ENCODE measurements at regions not wholly inside any gene's neighbourhood (a gene's known extent, or its start where the extent isn't known, plus 50 kb on each side); places are given as distances from the start of the nearest gene placed in this dataset.

- no peak for TF ChIP-seq CTCF (IDR thresholded peaks at IDR 0.05; ENCODE audit: low read depth, low read length)
- Histone ChIP-seq H3K27ac (no peak overlapping the region), H3K9me3 (ENCODE audit: severe bottlenecking) (no peaks in the 10 kb centered on the region), H3K4me3 (ENCODE audit: low read depth, low read length) (no peak overlapping the region), H3K36me3 (no peaks in the 10 kb centered on the region), H3K27me3 (ENCODE audit: insufficient read depth, low read depth, severe bottlenecking) (no peaks in the 10 kb centered on the region)
- DNase-seq: no peak
Observed at GRCh38 chr13:64061649-64062048, 2646.0 kb upstream of the PCDH20 start.

- DNase-seq: no peak
- TF ChIP-seq CTCF (IDR thresholded peaks at IDR 0.05; ENCODE audit: low read depth, low read length): no peak
Observed at GRCh38 chr13:64057372-64058020, 2641.8 kb upstream of the PCDH20 start.

GRCh38 chr13:64054321-64054720 lies 2638.7 kb upstream of the PCDH20 start:
- Histone ChIP-seq H3K9me3 (ENCODE audit: severe bottlenecking) (no peaks in the 10 kb centered on the region), H3K36me3 (no peaks in the 10 kb centered on the region), H3K4me3 (ENCODE audit: low read depth, low read length) (no peak overlapping the region), H3K27me3 (ENCODE audit: insufficient read depth, low read depth, severe bottlenecking) (no peaks in the 10 kb centered on the region), H3K27ac (no peak overlapping the region)
- DNase-seq: no peak
- no peak for TF ChIP-seq CTCF (IDR thresholded peaks at IDR 0.05; ENCODE audit: low read depth, low read length)

More at GRCh38 chr13:64057372-64058020, 2641.8 kb upstream of the PCDH20 start:
- Histone ChIP-seq H3K27me3 (ENCODE audit: insufficient read depth, low read depth, severe bottlenecking) (no peaks in the 10 kb centered on the region), H3K4me3 (ENCODE audit: low read depth, low read length) (no peak overlapping the region), H3K27ac (no peak overlapping the region), H3K36me3 (no peaks in the 10 kb centered on the region), H3K9me3 (ENCODE audit: severe bottlenecking) (no peaks in the 10 kb centered on the region)

GRCh38 chr13:64052521-64052920 lies 2636.9 kb upstream of the PCDH20 start:
- Histone ChIP-seq H3K27me3 (ENCODE audit: insufficient read depth, low read depth, severe bottlenecking) (no peaks in the 10 kb centered on the region), H3K9me3 (ENCODE audit: severe bottlenecking) (no peaks in the 10 kb centered on the region)
- DNase-seq: no peak

GRCh38 chr13:64051278-64051677 lies 2635.6 kb upstream of the PCDH20 start:
- TF ChIP-seq CTCF (IDR thresholded peaks at IDR 0.05; ENCODE audit: low read depth, low read length): no peak
- H3K27me3 ChIP-seq (ENCODE audit: insufficient read depth, low read depth, severe bottlenecking): no peaks in the 10 kb centered on the region
- no peak for DNase-seq
- H3K36me3 ChIP-seq: no peaks in the 10 kb centered on the region
- no peak overlapping the region for H3K4me3 ChIP-seq (ENCODE audit: low read depth, low read length)
- no peak overlapping the region for H3K27ac ChIP-seq
- no peaks in the 10 kb centered on the region for H3K9me3 ChIP-seq (ENCODE audit: severe bottlenecking)

More at GRCh38 chr13:64052521-64052920, 2636.9 kb upstream of the PCDH20 start:
- no peak overlapping the region for H3K4me3 ChIP-seq (ENCODE audit: low read depth, low read length)
- H3K36me3 ChIP-seq: no peaks in the 10 kb centered on the region
- no peak for TF ChIP-seq CTCF (IDR thresholded peaks at IDR 0.05; ENCODE audit: low read depth, low read length)
- no peak overlapping the region for H3K27ac ChIP-seq

- Histone ChIP-seq H3K27me3 (ENCODE audit: insufficient read depth, low read depth, severe bottlenecking) (no peaks in the 10 kb centered on the region), H3K4me3 (ENCODE audit: low read depth, low read length) (no peak overlapping the region), H3K27ac (no peak overlapping the region), H3K36me3 (no peaks in the 10 kb centered on the region), H3K9me3 (ENCODE audit: severe bottlenecking) (no peaks in the 10 kb centered on the region)
- TF ChIP-seq CTCF (IDR thresholded peaks at IDR 0.05; ENCODE audit: low read depth, low read length): no peak
- DNase-seq: no peak
Observed at GRCh38 chr13:64041296-64041695, 2625.6 kb upstream of the PCDH20 start.
